ENCODE measurements at regions not wholly inside any gene's neighbourhood (a gene's known extent, or its start where the extent isn't known, plus 50 kb on each side); places are given as distances from the start of the nearest gene placed in this dataset.

DNA sequence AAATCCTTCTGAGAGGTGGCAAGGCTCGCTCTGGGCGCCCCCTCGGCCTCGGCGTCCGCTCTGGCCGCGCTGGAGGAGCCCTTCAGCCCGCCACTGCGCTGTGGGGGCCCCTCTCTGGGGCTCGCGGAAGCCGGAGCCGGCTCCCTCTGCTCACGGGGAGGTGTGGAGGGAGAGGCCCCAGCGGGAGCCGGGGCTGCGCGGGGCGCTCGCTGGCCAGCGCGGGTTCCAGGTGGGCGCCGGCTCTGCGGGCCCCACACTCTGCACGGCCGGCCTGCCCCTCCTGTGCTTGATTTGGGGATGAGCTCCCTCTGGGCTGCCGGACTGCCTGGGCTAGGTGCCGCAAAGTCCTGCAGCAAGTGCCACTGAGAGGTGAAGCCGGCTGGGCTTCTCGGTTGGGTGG lies 1260.7 kb upstream of the PRMT6 start:
- DNase-seq (ENCODE audit: low read depth in 2 of 2), result no peak

DNA sequence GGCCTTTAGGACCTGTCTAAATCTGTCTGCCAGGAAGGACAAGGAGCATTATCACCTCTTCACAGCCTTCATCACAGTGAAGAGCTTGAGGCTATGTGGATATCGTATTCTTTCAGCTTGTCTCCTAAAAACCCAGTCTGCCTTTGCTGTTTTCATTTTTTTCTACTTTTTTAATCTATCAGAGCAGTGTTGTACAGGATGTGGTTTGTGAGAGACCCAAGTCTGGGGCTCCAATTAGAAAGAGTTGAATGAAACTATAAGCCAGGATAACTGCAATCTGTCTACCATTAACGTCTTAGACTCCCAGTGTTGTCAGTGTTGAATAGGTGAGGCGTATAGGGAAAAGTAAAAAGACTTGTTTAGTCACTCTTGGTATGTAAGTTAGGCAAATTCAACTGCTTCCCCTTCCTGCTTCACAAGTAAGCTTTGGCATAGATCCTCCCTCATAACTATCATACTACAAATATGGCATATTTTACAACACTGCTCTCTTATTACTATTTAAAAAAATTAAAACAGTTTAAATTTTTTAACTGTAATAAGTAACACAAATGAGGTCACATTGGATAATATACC lies 1225.8 kb upstream of the PRMT6 start:
- no peak for DNase-seq (ENCODE audit: low read depth in 2 of 2)

DNA sequence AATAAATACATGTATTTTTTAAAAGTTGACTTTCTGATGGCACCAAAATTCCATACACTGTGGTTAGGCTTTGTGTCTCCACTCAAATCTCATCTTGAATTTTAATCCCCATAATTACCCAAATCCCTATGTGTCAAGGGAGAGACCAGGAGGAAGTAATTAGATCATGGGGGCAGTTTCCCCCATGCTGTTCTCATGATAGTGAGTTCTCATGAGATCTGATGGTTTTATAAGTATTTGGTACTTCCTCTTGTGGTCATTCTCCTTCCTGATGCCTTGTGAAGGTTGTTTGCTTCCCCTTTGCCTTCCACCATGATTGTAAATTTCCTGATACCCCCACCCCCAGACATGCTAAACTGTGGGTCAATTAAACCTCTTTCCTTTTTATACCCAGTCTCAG lies 1218.4 kb upstream of the PRMT6 start:
- no peak for DNase-seq (ENCODE audit: low read depth in 2 of 2)

DNA sequence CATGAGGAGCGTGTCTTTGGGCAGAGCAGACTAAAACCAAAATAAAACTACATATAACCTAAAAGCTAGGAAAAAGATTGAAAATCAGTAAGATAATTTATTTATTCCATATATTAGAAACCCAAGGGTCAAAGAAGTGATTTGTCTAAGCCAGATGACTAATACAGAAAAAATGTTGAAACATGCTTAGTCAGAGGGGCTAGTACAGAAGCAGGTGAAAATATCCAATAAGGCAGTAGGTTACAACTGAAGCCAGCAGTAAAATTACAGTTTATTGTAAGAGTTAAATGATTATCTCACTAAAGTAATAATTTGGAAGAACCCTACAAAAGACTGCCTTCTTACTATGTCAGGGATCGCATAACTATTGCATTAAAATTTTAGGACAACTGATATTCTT lies 1190.9 kb upstream of the PRMT6 start:
- no peak for DNase-seq (ENCODE audit: low read depth in 2 of 2)

DNA sequence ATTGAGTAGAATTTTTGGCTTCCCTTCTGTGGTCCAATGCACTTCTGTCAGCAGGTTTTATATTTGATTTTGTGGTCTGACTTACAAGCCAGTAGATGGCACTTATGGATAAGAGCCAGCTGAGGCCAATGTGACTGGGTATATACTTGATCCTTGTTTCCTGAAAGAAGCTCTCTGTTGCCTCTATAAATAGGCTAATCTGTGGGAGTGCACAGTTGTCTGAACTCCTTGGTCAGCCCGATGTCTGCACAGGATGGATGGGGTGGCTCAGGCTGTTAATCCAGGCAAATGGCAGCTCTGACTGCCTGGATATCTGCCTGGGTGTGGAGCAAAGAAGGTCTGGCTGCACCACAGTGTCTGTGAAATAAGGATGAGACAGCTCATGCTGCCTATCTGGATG lies 1183.7 kb upstream of the PRMT6 start:
- DNase-seq (ENCODE audit: low read depth in 2 of 2), result no peak

DNA sequence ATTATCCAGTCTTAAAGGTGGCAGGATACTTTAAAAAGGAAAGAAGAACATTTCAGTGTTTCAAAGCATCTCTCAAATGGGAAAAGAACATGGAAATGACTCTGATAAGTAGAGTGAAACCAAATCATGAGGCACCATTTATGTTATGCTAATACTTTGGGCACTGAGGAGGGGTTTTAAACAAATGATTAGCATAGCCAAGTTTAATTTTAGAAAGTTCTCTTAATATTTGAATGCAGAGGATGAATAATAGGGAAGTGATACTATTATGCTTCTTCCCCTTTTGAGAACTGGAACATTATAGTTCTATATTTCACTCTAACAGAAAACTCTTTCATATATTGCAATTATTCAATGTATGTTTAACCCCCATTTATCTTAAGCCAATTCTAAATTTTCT lies 1181.9 kb upstream of the PRMT6 start:
- DNase-seq (ENCODE audit: low read depth in 2 of 2), result no peak

DNA sequence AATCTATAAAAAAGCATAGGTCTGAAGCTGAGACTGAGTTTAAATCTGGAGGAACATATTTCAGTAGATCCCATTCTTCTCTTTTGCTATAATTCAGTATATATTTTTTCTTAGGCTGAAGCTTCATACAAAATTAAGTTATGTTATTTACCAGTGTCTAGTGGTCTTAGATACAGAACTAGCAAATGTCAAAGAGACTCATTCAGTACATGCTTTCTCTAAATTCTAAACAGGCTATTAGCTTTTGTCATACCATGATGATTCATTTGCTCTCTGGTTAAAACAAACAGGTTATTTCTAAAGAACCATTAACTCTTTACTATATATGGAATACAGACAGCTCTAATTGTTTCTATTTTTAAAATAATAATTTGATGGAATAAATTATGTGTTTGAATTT lies 1170.2 kb upstream of the PRMT6 start:
- DNase-seq (ENCODE audit: low read depth in 2 of 2), result no peak

DNA sequence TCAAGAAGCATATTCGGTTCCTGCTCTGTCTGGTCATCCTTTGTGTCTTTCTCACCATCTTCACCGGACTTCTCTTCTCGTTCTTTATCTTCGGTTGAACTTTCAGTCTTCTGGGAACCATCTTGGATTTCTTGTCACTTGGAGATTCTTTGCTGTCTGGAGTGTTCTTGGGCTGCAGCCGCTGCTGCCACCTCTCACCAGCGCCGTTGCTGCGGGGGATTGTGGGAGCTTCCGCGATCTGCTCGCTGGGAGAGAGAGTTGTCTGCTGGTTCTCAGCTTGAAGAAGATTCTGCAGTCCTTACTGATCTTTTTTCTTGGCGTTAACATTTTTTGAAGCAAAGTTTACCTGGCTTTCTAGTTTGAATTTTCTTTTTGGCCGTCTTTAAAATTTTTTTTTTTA lies 1165.2 kb upstream of the PRMT6 start:
- DNase-seq (ENCODE audit: low read depth in 2 of 2), result no peak

DNA sequence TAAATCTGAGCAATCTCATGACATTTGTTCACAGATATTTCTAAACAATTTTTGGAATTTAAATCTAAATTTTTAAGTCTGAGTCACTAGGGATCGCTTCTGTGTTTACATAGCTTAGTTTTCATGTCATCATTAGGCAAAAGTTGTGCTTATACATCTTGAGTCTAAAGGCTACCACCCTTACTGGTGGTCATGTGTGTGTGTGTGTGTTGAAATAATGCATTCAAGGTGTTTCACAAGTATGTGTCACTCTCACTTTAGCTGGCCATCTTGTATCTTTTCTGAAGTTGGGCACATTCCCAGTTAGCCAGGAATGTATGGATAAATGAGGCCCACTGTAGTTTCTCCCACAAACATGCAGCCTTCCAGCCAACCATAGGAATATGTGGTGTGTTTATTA lies 1162.5 kb upstream of the PRMT6 start:
- no peak for DNase-seq (ENCODE audit: low read depth in 2 of 2)

DNA sequence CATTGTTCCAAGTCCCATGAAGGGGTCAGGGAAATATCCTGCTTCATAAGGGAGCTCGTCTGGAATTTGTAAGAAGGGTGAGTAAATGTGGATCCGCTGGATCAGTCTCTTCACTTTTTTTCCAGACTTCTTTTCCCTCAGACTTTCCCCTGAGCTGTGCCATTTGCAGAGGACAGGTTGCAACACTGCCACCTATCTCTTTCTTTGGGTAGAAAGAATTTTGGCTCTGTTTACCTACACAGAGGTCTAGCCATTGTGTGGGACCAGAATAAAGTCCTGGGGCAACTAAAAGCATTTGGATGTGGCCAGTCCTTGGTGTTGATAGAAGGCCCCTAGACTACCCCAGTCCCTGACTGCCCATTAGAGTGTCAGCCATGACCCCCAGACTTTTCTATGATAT lies 1146.7 kb upstream of the PRMT6 start:
- DNase-seq (ENCODE audit: low read depth in 2 of 2), result no peak

DNA sequence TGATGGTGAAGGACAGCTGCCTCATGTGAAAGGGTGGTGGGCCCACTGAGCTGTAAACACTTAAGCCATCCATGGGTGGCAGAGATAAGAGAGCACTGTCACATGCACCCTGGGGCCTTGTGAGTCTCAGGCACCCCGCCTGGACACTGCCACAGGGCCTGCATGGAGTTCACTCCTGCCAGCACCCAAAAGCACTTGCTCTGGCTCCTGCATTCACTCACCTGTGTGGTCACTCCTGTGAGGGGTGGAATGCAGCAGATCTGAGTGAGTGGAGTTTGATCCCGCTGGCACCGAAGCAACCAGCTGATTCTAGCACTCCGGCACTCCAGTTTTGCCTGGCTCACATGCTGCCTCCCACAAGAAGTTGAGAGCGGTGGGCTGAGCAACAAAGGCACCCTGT lies 1142.1 kb upstream of the PRMT6 start:
- no peak for DNase-seq (ENCODE audit: low read depth in 2 of 2)

DNA sequence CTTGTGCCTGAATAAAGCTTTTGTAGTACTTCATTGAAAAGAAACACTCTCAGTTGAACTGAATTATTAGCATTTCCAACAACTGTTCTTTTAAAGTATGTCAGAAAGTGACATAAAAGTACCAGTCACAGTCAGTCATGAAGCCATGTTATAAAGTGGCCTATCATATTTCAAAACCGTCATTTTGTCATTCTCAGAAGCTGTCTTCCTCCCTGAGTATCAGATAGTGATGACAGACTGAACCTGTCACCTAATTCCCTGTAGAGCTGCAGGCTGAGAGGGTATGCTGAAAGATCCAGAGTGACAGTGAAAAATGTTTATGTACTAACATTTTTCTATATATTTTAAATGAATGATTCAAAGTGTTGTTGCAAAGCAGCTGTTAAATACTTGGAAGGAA lies 1121.7 kb upstream of the PRMT6 start:
- no peak for DNase-seq (ENCODE audit: low read depth in 2 of 2)

DNA sequence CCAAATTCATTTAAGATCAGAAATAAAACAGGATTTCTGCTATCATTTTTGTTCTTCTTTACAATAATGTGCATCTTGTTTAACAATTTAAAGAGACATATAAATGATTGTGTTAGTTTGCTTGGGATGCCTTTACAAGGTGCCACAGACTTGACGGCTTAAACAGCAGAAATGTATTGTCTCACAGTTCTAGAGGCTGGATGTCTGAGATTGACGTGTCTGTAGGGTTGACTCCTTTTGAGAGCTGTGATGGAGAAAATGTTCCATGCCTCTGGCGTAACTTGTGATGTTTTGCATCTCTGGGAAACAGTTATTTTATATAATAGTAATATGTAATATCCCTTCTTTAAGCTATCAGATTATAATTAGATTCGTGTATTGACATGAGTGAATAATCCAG lies 1091.6 kb upstream of the PRMT6 start:
- no peak for DNase-seq (ENCODE audit: low read depth in 2 of 2)

DNA sequence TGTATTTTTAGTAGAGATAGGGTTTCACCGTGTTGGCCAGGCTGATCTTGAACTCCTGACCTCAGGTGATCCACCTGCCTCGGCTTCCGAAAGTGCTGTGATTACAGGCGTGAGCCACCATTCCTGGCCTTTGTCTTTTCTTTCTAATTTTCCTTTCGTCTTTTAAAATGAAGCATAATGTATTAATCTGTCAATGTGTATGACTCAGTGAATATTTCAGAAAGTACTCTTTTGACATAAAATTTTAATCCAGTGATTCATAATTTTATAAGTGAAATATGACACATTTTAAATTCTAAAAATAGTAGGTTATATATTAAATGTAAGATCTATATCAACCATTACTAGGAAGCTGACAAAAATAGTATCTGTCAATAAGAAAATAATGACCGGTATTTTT lies 1059.0 kb upstream of the PRMT6 start:
- no peak for DNase-seq (ENCODE audit: low read depth in 2 of 2)

DNA sequence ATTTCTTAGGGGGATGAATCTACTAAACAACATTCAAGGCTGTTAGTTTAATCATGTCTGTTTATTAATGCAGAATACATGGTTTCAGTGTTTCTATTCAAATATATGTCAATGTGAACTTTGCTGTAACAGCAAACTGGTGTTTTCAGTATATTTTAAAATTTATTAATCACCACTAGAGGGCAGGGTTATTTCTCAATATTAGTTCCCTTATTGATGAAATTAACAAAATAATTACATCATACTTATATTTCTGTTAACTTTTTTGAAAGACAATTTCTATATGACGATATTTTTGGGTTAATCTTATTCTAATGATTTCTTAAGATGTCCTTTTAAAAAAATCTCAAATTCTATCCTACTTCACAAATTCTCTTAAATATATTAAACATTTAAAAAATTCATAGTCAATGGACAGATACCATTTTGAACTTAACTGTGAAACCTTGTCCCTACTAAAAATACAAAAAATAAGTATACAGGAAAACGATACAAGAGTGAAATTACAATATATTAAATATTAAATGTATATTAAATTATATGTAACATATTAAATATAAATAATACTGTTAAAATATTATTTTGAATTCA lies 1034.1 kb upstream of the PRMT6 start:
- DNase-seq (ENCODE audit: low read depth in 2 of 2), result no peak

DNA sequence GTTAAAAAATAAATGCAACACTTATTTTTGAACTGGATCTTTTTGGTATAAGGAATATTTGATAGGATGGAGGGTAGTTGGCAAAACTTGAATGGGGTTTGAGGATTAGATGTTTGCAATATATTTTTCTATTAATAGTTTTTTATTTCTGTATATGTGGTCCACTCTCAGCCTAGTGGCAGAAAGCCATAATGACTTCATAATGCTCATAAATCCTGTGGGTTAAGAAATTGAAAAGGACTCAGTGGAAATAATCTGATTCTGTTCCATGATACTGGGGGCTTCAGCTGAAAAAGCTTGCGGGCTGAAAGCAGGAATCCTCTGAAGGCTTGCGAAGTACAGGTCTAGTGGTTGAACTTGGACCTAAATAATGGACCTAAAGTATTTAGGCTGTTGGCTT lies 1028.6 kb upstream of the PRMT6 start:
- DNase-seq (ENCODE audit: low read depth in 2 of 2), result no peak

DNA sequence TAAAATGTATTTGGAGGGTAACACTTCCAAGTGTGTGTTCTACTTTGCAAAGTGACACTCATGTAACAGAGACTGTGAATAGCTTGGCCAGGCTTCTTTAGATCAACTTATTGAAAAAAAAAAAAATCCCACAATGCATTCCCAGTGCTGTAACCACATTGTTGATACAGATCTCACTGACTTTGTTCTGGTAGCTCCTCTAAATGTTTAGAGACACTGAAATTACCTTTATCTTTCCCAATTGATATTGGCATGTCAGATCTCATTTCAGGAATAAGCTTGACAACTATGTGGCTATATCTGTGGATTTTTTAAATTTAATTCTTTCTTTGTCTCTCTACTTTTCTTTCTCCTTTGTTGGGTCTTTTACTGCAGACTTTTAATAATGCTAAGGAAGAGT lies 1018.9 kb upstream of the PRMT6 start:
- no peak for DNase-seq (ENCODE audit: low read depth in 2 of 2)

DNA sequence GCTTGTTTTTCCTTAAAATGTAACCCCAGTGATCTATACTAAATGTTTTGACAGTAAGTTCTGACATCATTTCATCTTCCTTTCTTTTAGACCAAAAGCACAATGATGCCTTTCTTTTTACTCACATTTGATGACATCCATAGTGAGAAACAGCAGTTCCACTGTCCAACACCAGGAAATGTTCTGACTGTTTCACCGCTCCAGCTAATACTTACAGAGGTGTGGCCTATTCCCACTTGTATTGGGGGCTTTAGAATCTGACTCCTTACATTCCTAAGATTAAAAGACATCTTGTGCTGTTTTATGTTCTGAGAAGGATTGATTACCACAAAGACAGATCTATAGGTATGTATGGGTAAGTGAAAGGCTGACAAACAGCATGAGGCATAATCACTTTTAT lies 1018.2 kb upstream of the PRMT6 start:
- no peak for DNase-seq (ENCODE audit: low read depth in 2 of 2)

DNA sequence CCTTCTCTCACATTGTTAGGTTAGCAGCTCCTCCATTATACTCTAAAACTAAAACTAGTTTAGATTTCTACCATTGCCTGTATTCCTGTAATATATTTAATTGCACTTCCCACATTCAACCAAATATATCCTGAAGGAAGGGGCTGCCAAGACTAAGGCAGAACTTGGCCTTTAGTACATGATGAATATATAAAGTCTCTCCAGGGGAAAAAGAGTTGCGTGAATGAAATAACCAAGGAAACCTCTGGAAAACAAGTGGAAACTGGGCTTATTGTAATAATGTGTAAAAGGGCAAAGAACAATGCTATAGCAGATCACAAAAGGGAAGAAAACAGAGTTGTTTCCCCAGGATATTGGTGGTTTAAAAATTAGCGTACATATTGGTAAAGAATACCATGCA lies 1012.5 kb upstream of the PRMT6 start:
- DNase-seq (ENCODE audit: low read depth in 2 of 2), result no peak

DNA sequence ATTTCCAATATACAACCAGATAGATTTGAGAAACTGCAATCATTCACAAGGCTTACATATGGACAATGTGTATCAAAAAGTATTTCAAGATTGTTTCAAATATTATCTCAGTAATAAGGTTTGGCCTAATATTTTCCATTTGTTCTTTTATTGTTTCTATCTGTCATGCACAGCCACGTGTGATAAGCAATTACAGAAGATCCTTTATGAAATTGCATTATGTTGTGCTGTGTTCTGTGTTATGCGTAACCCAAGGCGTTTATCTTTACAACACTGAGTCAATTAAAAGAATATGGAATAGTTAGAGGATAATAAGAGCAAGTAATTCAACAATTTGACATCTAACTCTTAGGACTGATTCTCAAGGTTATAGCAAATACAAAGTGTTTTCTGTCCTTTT lies 1009.3 kb upstream of the PRMT6 start:
- no peak for DNase-seq (ENCODE audit: low read depth in 2 of 2)

DNA sequence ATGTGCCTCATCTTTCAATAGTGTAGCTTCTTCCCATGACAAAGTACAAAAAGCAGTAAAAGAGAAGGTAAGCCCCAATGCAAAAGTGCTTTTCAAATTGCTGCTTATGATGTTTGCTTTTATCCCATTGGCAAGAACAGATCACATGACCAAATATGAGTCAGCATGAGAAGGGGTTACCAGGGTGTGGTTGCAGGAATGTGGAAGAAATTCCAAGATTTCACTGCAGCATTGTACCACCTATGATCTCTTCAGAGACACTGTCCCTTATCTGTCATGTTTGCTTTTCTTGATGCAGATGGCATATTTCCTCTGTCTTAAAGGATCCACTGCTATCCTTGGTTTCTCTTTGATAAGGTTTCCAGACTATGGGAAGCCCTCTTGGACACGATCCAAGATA lies 1006.9 kb upstream of the PRMT6 start:
- DNase-seq (ENCODE audit: low read depth in 2 of 2), result no peak

DNA sequence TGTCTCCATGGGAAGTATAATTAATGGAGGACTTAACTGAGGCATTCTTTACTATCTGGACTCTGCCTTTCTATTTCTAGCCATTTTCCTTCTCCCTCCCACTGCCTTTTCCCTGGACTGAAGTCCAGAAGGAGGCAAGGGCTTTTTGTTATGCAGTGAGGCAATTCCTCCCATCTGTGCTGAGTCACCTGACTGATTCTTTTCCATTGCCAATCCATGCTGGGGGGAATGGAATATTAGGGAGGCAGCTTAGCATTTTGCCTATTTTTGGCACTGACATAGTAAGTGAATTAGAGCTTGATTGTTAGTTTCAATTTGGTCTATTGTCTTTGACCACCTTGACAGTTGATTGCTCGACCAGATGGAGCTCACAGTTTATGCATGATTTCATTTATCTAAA lies 1000.6 kb upstream of the PRMT6 start:
- DNase-seq (ENCODE audit: low read depth in 2 of 2), result no peak

DNA sequence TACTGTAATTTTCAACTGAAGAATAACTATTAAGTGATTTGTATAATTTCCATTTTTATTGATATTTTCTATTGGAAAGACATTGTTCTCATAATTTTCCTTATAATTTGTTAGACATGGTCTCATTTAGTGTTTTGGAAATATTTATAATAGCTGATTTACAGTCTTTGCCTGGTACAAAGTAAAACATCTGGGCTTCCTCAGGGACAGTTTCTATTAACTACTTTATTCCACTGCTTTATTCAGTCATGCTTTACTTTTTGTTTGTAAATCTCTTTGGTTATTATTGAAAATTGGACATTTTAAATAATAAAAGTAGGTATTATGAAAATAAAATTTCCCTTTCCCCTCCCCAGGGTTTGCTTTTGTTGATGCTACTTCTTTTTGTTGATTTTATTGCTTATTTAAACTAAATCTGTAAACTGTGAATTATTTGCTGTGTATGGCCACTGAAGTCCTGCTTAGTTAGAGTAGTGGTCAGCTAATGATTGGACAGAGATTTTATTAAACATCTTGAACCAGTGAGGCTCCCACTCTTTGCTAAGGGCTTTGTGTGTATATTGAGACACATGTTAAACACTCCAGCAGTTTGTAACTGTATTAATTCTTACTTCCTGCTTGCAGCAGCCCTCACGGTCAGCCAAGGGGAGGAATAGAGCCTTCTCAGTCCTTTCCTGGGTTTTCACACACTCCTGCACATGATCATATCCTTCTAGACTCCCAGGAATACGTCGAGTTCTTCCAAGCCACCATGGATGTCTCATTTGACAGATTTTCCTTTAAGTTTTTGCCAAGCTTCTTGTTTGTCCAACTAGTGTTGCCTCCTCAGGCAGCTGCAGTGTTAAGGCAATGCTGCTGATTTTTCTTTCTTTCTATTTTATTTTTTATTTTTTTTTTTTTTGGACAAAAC lies 994.6 kb upstream of the PRMT6 start:
- no peak for DNase-seq (ENCODE audit: low read depth in 2 of 2)
